Thoracic aorta (tissue), 2 donors: ENCODE measurements at regions not wholly inside any gene's neighbourhood (a gene's known extent, or its start where the extent isn't known, plus 50 kb on each side); places are given as distances from the start of the nearest gene placed in this dataset.

Source experiments
- ATAC-seq: fragments of 150-250 bp; one replicate; pipeline ENCODE4 v1.8.0; 2017; ENCODE audit warnings: low read depth; ENCODE audit not compliant: insufficient number of reproducible peaks, low FRiP score
- DNase-seq: peaks from one replicate; pipeline ENCODE4 v3.0.0-alpha.2; 2020; ENCODE audit warnings: low spot score
- H3K27ac ChIP-seq, 2 donors: fragments of 200-600 bp; sonication (generic); 1 replicate in 1 of 2; 2 replicates in 1 of 2; pipeline ENCODE4 v1.5.1; 2016; ENCODE audit warnings: mild to moderate bottlenecking in 2 of 2, moderate library complexity in 2 of 2
- H3K27me3 ChIP-seq: fragments of 200-600 bp; sonication (generic); replicated peaks from 2 replicates; pipeline ENCODE4 v1.6.0; 2016; ENCODE audit warnings: mild to moderate bottlenecking; ENCODE audit not compliant: insufficient read depth
- H3K36me3 ChIP-seq: fragments of 200-600 bp; sonication (generic); one replicate; pipeline ENCODE4 v1.5.1; 2016
- H3K4me1 ChIP-seq, 2 donors: fragments of 200-600 bp; sonication (generic); 1 replicate in 1 of 2; 2 replicates in 1 of 2; pipeline versions ENCODE4 v1.5.1 to v1.6.0; 2016; ENCODE audit warnings: low read depth in 2 of 2, mild to moderate bottlenecking in 1 of 2; ENCODE audit not compliant: control insufficient read depth in 1 of 2
- H3K4me3 ChIP-seq: fragments of 200-600 bp; sonication (generic); 2 replicates; pipeline ENCODE4 v1.5.1; 2016; ENCODE audit warnings: mild to moderate bottlenecking
- H3K9me3 ChIP-seq: fragments of 200-600 bp; sonication (generic); 2 replicates; pipeline ENCODE4 v1.5.1; 2016
- TF ChIP-seq, protein P1 (sequence below): fragments of 200-600 bp; sonication (generic); IDR thresholded peaks from one replicate; pipeline ENCODE4 v1.5.1; 2019; ENCODE audit warnings: antibody characterized with exemption

DNA sequence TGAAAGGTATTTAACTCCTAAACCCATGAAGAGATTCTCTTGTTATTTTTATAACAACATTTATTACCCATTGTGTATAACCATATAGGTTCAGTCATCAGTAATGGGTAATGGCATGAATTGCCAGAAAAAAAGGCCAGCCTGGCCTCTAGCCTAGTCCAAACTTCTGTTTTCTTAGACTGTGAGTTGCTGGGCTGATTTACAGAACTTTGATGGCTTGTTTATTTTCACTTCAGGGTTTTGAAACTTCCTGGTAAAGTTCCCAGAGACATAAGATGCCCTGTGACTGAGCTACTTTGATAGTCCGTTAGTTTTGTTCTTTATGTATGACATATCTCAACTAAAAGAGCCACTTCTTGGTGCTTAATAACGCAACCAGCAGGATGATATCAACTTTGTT lies 164.8 kb downstream of the METTL4 start:
- Histone ChIP-seq H3K4me1 (no peaks in the 10 kb centered on the region), H3K9me3 (no peaks in the 10 kb centered on the region), H3K4me3 (no peak overlapping the region), H3K27ac (no peak overlapping the region), H3K27me3 (no peaks in the 10 kb centered on the region), H3K36me3 (no peaks in the 10 kb centered on the region)
- ATAC-seq = no peak
- TF ChIP-seq, protein P1, sequence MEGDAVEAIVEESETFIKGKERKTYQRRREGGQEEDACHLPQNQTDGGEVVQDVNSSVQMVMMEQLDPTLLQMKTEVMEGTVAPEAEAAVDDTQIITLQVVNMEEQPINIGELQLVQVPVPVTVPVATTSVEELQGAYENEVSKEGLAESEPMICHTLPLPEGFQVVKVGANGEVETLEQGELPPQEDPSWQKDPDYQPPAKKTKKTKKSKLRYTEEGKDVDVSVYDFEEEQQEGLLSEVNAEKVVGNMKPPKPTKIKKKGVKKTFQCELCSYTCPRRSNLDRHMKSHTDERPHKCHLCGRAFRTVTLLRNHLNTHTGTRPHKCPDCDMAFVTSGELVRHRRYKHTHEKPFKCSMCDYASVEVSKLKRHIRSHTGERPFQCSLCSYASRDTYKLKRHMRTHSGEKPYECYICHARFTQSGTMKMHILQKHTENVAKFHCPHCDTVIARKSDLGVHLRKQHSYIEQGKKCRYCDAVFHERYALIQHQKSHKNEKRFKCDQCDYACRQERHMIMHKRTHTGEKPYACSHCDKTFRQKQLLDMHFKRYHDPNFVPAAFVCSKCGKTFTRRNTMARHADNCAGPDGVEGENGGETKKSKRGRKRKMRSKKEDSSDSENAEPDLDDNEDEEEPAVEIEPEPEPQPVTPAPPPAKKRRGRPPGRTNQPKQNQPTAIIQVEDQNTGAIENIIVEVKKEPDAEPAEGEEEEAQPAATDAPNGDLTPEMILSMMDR = no peak
- DNase-seq = no peak

DNA sequence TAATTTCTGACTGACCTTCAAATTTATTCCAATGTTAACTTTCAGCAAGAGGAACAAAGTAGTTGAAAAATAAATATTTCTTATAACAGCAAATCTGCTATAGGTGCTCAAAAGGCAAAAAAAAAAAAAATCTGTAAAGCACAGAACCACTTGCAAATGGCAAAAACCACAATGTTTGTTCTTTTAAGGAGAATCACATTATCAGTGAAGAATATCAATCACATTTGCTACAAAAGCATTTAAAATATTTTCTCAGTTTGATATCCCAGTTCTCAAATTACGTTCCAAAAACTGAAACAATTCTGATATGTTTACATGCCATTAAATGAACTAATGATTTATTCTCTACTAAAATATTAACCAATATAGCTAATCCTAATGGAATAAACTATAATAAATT lies 163.3 kb downstream of the METTL4 start:
- no peaks in the 10 kb centered on the region for H3K36me3 ChIP-seq
- no peaks in the 10 kb centered on the region for H3K27me3 ChIP-seq
- ATAC-seq = no peak
- H3K27ac ChIP-seq = no peak overlapping the region
- no peaks in the 10 kb centered on the region for H3K9me3 ChIP-seq
- TF ChIP-seq, protein P1 = no peak
- DNase-seq = no peak
- H3K4me1 ChIP-seq = no peaks in the 10 kb centered on the region
- no peak overlapping the region for H3K4me3 ChIP-seq

DNA sequence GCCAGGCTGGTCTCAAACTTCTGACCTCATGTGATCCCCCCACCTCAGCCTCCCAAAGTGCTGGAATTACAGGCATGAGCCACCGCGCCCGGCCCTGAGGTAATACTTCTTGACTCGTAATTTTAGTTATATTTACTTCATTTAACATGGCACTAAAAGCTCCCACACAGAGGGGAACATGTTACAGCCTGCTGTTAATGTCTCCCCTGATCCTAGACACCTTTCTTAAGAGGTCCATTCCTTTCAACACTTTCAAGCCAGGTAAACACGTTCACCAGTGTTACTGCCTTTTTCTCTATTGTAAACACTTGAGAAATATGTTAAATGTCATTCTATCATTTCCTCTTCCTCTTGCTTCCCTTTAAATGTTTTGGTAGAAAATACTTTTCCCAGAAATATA lies 161.4 kb downstream of the METTL4 start:
- DNase-seq (no peak), ATAC-seq (no peak)
- no peaks in the 10 kb centered on the region for H3K9me3 ChIP-seq
- TF ChIP-seq, protein P1 = no peak
- H3K27ac ChIP-seq = no peak overlapping the region
- no peak overlapping the region for H3K4me3 ChIP-seq
- H3K4me1 ChIP-seq = no peaks in the 10 kb centered on the region
- no peaks in the 10 kb centered on the region for H3K27me3 ChIP-seq
- H3K36me3 ChIP-seq = no peaks in the 10 kb centered on the region

DNA sequence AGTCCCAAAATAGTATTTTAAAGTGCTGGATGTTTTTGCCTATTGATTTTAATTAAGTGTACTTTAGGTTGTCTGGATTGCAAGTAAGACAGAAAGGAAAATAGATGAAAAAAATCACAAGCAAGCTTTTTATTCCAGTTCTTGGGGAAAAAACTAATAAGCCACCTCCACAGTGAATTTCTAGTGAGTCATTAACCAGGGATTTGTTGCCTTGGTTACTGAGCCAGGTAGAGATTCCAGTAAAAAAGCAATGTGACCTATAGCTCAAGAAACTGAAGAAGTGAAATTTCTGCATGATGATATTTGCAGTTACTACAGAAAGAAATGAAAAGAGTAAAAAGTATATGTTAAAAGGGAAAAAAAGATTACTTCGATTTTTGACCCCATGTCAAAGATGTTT lies 160.6 kb downstream of the METTL4 start:
- Histone ChIP-seq H3K9me3 (no peaks in the 10 kb centered on the region), H3K4me1 (no peaks in the 10 kb centered on the region), H3K27me3 (no peaks in the 10 kb centered on the region), H3K36me3 (no peaks in the 10 kb centered on the region), H3K27ac (no peak overlapping the region), H3K4me3 (no peak overlapping the region)
- TF ChIP-seq, protein P1 = no peak
- ATAC-seq (no peak), DNase-seq (no peak)

DNA sequence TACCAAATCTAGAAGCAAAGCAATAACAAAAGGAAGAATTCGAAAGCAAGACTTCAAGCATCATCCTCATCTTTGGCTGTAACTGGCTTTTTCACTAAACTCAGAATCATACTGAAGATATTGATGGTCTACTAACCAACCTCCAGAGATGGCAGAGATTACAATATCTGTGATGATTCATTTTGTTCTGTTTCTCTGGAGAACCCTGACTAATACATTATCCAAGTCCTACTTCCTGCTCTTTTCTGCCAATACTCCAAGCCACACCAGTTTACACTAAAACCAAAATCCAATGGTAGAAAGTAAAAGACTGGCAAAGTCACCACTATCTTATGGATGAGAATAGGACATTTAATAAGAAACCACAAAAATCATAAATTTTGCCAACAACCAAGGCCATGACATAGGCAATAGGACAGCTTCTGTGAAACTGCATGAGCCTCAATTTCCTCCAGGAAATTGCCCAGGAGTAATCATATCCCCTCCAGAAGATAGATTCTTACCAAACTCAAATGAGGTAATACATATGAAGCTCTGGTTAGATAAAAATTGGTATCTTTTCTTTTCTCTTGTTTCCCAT lies 159.8 kb downstream of the METTL4 start:
- no peaks in the 10 kb centered on the region for H3K27me3 ChIP-seq
- H3K9me3 ChIP-seq = no peaks in the 10 kb centered on the region
- DNase-seq = no peak
- TF ChIP-seq, protein P1 = no peak
- H3K36me3 ChIP-seq = no peaks in the 10 kb centered on the region
- H3K4me3 ChIP-seq = no peak overlapping the region
- no peak overlapping the region for H3K27ac ChIP-seq
- no peak for ATAC-seq
- no peaks in the 10 kb centered on the region for H3K4me1 ChIP-seq
